ENCODE measurements at regions not wholly inside any gene's neighbourhood (a gene's known extent, or its start where the extent isn't known, plus 50 kb on each side); places are given as distances from the start of the nearest gene placed in this dataset.
"Not testable (repeated sequence)": the region's sequence is repeated elsewhere in the genome, so short reads cannot be mapped to it uniquely, and the experiment has no call there.

DNA sequence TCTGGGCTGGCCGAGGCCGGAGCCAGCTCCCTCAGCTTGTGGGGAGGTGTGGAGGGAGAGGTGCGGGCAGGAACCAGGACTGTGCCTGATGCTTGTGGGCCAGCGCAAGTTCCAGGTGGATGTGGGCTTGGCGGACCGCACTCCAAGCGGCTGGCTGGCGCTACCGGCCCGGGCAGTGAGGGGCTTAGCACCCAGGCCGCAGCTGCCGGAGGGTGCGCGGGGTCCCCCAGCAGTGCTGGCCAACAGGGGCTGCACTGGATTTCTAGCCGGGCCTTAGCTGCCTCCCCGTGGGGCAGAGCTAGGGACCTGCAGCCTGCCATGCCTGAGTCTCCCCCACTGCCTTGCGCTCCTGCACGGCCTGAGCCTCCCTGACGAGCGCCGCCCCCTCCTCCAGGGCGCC is 242.8 kb downstream of the CCSER2 start:
- DNase-seq (ENCODE audit: low spot score), result no peak

- DNase-seq (ENCODE audit: low spot score), result peak; percentile 3
These were observed 245.7 kb downstream of the CCSER2 start for GRCh38 chr10:84574102-84574501.

- DNase-seq (ENCODE audit: low spot score), result no peak
These were observed 253.6 kb downstream of the CCSER2 start for GRCh38 chr10:84581976-84582375.

DNA sequence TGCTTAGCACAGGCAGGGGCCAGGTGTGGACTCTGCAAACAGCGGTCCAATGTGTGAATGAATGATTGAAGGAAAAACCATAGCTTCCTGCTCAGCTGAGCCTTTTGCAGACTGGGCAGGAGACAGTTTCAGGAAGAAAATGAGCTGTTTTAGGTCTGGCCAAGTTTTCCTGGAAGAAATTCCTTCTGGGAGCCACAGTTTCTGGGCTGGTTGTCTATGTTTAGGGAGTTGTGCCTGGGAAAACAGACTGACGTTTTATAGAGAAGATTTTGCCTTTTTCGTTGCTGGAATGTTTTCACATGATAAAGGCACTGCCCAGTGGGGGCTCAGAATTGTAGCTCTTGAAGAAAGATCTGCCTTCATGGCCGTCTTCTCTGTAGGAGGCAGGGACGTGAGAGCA is 255.1 kb downstream of the CCSER2 start:
- no peak for DNase-seq (ENCODE audit: low spot score)

- no peak for DNase-seq (ENCODE audit: low spot score)
These were observed 259.4 kb downstream of the CCSER2 start for GRCh38 chr10:84587789-84588188.

DNA sequence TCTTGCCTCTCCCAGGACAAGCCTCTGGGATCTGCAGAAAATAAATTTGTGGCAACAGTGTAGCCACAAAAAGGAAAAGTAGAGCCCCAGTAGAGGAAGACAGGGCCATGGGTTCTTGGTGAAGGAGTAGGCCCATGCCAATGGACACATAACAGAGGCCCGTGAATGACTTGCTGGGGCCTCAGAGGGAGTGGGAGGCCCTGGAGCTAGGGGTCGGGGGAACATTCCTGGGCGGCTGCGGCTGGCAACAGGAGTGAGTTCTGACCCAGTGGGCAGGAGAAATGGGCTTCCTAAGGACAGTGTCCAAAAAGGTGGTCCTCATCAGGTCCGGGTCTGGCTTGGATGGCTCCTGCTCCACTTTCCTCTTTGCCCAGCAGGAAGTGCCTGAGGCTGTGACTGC is 260.0 kb downstream of the CCSER2 start:
- no peak for DNase-seq (ENCODE audit: low spot score)

DNA sequence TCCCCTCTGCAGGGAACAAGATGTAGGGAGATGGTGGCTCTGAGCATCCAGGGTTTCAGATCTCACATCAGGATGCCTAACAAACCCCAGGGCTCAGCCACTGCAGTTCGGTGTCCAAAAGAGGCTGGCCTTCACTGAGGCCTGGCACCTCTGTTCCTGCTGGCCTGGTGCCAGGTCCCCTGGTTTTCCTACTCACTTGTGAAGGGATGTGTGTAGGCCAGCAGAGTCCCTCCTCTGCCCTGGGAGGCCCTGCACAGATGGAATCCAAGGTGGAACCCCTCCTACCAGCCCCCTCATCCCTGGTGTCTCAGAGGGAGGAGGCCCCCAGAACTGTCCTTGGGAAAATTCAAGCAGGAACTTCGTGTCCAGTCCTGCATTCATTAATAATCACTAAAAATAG is 260.6 kb downstream of the CCSER2 start:
- no peak for DNase-seq (ENCODE audit: low spot score)

DNA sequence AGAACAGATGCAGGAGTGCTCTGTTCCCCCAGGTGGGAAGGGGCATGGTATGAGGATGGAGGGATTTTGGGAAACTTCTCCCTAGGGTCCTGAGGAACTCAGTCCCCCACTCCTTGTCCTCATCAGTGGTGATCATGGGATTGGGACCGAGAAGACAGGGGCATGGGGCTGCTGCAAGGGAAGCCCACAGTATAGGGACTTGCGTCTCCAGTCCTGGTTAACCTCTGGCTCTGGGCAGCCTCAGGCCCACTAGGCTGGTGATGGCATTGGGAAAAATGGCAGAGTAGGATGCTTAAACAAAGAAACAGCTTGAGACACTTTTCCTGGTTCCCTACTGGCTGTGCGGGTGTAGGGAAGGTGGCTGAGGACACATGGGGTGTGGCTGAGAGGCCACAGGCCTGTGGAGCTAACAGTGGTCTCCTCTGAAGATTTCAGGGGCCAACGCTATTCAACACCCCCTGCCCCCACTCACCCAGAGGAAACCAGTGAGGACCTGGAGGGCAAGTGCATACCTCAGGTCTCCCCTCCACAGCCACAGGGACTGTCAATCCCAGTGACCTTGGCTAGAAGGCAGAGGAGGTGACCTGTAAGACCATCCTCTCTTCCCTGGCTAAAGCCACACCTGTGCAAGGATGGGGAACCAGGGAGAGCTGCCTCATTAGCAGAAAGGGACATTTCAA is 261.3 kb downstream of the CCSER2 start:
- no peak for DNase-seq (ENCODE audit: low spot score)

DNA sequence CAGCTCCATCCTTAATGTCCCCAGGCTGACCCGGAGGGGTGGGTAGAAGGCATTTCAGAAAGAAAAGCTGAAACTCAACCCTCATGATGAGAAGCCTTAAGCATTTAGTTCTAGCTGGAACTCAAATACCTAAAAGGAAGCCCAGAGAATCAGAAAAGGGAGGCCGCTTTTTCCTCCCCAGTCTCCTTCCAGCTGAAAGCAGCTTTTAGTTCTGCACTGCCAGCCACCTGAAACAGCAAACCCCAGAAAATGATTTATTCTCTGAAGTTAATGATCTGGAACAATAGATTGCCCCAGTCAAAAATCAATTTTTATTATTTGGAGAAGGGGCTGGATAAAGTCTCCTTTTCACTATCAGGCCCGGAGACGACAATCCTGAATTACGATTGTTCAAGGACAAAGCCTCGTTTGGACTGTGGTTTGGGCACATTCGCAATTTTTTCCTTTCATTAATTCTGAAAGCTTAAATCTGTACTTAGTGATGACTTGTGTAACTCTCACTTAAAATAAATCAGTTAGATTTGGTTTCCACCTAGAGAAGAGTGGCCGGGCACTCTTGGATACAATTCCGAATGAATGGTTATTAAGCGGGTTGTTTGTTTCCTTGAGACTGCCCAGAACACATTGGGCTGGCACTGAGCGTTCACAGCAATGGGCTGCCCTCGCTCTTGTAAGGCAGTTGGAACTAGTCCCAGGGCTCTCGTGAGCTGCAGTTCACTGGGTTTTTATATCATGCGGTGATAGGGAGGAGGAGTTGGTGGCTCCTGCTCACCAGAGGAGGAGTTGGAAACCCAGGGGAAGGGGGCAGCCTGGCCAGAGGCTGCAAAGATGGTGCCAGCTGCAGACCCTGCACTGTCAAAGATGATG is 262.2 kb downstream of the CCSER2 start:
- DNase-seq (ENCODE audit: low spot score), result no peak

DNA sequence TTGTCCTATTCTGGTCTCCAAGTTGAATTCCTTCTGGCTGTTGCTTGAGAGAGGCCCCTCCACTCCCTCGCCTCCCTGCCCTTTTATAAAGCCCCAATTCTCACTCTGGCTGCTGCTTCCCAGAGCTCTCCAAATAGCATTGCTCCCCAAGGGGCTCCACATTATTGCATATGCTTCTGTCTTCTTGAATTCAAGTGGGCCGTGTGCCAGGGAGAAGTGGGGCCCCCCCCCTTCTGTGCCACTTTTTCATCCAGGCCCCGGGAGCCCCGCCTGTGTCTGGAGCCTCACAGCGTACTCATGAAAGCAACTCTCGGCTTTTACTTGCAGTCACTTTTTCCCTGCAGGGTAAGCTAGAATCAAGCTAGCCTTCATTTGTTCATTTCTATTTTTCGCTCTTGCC is 265.1 kb downstream of the CCSER2 start:
- DNase-seq (ENCODE audit: low spot score), result no peak

GRCh38 chr10:84596585-84596984 is 268.2 kb downstream of the CCSER2 start:
- DNase-seq (ENCODE audit: low spot score), result no peak

DNA sequence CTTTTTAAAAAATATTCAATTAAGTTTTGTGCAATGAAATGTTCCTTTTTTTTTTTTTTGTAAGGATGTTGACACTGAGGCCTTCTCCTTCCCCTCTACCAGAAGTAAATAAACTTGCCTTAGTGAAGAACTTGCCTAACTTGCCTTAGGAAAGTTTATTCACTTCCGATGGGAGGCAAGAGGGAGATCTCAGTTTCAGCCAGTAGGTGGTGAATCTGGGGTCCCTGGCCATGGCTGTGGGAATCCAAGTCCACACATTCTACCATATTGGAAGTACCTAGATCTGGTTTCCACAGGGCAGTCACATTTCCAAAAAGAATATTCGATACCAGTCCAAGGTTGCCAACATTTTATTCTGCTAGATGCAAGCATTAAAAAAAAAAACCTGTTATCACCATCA is 270.9 kb downstream of the CCSER2 start:
- DNase-seq (ENCODE audit: low spot score), result no peak

DNA sequence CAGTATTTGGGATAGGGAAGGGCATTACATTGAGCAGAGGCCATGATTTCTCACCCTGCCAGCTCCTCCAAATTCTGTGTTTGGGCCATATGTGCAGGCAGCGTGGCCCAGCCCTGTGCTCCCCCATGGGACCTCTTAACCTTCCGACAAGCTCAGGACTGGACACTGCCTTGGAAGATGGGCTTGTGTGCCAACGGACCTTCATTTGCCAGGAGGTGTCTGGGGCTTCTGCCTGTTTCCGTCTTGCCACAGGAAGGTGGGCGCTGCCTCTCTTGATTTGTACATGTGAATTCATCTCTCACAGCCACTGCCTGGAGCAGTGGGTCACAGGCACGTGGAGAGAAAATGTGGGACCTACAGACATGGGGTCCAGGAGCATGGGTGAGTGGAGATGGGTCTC is 272.6 kb downstream of the CCSER2 start:
- no peak for DNase-seq (ENCODE audit: low spot score)

DNA sequence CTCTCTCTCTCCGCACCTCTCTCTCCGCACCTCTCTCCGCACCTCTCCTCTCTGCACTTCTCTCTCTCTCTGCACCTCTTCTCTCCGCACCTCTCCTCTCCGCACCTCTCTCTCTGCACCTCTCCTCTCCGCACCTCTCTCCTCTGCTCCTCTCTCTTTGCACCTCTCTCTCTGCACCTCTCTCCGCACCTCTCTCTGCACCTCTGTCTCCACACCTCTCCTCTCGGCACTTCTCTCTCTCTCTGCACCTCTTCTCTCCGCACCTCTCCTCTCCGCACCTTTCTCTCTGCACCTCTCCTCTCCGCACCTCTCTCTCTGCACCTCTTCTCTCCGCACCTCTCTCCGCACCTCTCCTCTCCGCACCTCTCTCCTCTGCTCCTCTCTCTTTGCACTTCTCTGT is 274.2 kb downstream of the CCSER2 start:
- not testable (repeated sequence) for DNase-seq (ENCODE audit: low spot score)

DNA sequence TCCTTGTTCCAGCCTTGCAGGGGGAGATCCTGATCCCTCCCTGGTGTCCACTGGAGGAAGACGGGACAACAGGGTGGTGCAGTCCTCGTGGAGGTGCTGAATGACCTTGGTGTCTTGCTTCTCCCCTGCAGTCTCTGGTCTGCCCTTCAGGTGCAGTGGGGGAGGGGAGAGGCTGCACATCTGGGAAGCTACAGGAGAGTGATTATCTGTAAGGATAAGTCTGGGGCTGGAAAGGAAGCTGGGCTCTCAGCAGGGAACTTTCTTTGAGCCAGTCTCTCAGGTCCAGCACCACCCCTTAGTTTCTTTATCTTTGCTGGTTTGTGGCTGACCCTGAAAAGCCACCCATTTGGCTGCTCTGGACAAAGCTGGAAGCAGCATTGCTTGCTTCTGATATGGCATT is 275.6 kb downstream of the CCSER2 start:
- DNase-seq (ENCODE audit: low spot score), result no peak

DNA sequence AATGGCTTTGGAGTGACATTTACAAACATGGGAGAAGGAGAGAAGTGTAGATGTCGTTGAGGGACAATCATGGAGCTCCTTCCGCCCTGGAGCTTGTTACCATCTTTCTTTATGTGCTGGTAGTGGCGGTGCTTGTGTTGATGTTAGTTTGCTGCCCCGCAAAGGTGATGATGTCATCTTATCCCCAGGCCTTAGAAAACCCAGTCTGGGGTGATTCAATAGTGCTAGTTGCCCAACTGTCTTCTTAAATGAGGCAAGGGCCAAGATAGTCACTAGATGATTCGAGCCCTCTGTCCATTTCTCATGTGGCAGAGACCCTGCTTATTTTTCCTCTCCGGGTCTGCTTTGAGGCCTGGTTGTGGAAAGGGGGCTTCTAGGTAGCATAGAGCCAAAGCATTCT is 277.4 kb downstream of the CCSER2 start:
- no peak for DNase-seq (ENCODE audit: low spot score)

GRCh38 chr10:84606428-84606827 is 278.0 kb downstream of the CCSER2 start:
- DNase-seq (ENCODE audit: low spot score), result no peak

GRCh38 chr10:84607044-84607443 is 278.7 kb downstream of the CCSER2 start:
- no peak for DNase-seq (ENCODE audit: low spot score)

DNA sequence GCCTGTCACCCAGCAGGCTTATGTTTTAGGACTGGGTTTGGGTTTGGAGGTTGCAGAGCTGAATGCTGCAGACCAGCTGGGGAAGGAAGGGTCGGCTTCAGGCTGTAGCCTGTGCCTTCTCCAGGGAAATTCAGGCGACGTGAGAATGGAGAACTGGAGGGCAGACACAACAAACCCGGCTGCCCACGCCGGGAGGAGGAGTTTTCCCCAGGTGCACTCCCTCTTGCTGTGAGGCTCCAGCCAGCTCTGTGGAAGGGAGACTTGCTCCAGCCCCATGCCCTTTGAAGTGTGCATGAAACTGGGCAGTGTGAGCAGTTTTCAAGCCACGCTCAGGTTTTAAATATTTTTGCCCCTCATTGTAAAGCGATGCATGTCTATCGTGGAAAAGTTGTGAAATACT is 279.1 kb downstream of the CCSER2 start:
- DNase-seq (ENCODE audit: low spot score), result no peak

DNA sequence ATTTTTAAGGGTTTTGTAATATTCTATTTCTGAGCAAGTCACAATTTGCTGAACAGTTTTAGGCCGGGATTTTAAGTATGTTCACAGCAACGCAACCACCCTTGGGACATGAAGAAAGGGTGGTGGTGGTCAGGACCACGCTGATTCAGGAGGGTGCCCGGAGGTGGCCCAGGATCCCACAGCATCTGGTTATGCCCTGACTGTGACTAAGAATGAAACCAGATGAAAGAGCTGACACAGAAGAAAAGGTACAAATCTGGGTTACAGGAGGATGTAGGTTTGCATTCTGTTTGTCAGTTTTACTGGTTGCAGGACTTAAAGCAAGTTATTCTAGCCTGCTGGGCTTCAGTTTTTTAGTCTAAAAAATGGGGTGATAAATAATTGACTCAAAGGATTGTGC is 279.7 kb downstream of the CCSER2 start:
- no peak for DNase-seq (ENCODE audit: low spot score)

GRCh38 chr10:84613336-84614021 is 285.1 kb downstream of the CCSER2 start:
- DNase-seq (ENCODE audit: low spot score), result peak; percentile 18

DNA sequence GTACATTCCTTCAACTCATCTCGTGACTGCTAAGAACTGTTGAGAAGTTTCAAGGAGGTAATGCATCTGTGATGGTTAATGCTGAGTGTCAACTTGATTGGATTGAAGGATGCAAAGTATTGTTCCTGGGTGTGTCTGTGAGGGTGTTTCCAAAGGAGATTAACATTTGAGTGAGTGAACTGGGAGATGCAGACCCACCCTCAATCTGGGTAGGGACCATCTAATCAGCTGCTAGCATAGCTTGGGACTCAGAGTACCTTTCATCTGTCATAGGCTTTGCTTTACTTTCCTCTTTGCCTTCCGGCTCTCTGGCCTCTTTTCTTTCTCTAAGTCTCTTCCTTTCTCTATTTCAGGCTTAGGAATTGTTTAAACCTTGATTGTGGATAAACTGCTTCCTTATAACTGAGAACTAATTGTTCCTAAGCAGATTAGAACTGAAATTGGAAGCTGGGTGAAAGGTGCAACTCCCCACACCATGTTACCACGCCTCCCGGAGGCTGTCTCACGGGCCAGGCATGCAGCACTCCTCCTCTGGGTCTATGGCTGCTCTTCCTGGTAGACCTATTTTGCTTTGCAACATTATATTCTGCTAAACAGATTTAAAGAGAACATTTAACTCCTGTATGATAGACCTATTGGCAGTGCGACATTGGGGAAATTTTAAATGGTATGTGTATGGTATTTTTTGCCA is 298.2 kb downstream of the CCSER2 start:
- DNase-seq (ENCODE audit: low spot score), result no peak
